KOPT-K1 (cell line): ENCODE measurements at regions not wholly inside any gene's neighbourhood (a gene's known extent, or its start where the extent isn't known, plus 50 kb on each side); places are given as distances from the start of the nearest gene placed in this dataset.
A peak's percentile ranks its signal among the peaks of the same experiment; 100 is the strongest.
"Not testable (repeated sequence)": the region's sequence is repeated elsewhere in the genome, so short reads cannot be mapped to it uniquely, and the experiment has no call there.

Experiments
- H3K27ac ChIP-seq: fragments of 200-600 bp; sonication (generic); 2 replicates; pipeline ENCODE4 v1.5.1; 2016; ENCODE audit warnings: antibody characterized with exemption, mild to moderate bottlenecking, low read depth, low read length; ENCODE audit not compliant: poor library complexity, severe bottlenecking
- H3K36me3 ChIP-seq: fragments of 200-600 bp; sonication (generic); 2 replicates; pipeline ENCODE4 v1.5.1; 2017; ENCODE audit warnings: antibody characterized with exemption, mild to moderate bottlenecking, low read length, moderate library complexity; ENCODE audit not compliant: insufficient read depth
- H3K9me3 ChIP-seq: fragments of 200-600 bp; sonication (generic); 2 replicates; pipeline ENCODE4 v1.5.1; 2017; ENCODE audit warnings: antibody characterized with exemption, low read length, mild to moderate bottlenecking; ENCODE audit not compliant: insufficient read depth, poor library complexity, severe bottlenecking

GRCh38 chr12:91883811-91884210, 261.8 kb downstream of the BTG1 start:
- Histone ChIP-seq H3K9me3 (no peaks in the 10 kb centered on the region), H3K27ac (no peak overlapping the region), H3K36me3 (no peaks in the 10 kb centered on the region)

- no peaks in the 10 kb centered on the region for H3K36me3 ChIP-seq
- no peak overlapping the region for H3K27ac ChIP-seq
- H3K9me3 ChIP-seq, result no peaks in the 10 kb centered on the region
Observed at GRCh38 chr12:91882910-91883309, 262.7 kb downstream of the BTG1 start.

- no peaks in the 10 kb centered on the region for H3K36me3 ChIP-seq
- H3K27ac ChIP-seq, result no peak overlapping the region
- H3K9me3 ChIP-seq, result no peaks in the 10 kb centered on the region
Observed at GRCh38 chr12:91880528-91880927, 265.1 kb downstream of the BTG1 start.

GRCh38 chr12:91877456-91878235, 268.0 kb downstream of the BTG1 start:
- Histone ChIP-seq H3K9me3 (peaks cover 2% of the 10 kb centered on the region), H3K36me3 (no peaks in the 10 kb centered on the region), H3K27ac (peak overlapping the region; percentile 72)

GRCh38 chr12:91877022-91877421, 268.6 kb downstream of the BTG1 start:
- Histone ChIP-seq H3K27ac (peak overlapping the region; percentile 72), H3K36me3 (no peaks in the 10 kb centered on the region), H3K9me3 (peaks cover 4% of the 10 kb centered on the region)

GRCh38 chr12:91875671-91876070, 270.0 kb downstream of the BTG1 start:
- H3K36me3 ChIP-seq, H3K27ac ChIP-seq, H3K9me3 ChIP-seq: not testable (repeated sequence)

- H3K36me3 ChIP-seq, result no peaks in the 10 kb centered on the region
- no peak overlapping the region for H3K27ac ChIP-seq
- H3K9me3 ChIP-seq, result peaks cover 15% of the 10 kb centered on the region
Observed at GRCh38 chr12:91874086-91874865, 271.4 kb downstream of the BTG1 start.

- H3K36me3 ChIP-seq, result no peaks in the 10 kb centered on the region
- H3K27ac ChIP-seq, result no peak overlapping the region
- H3K9me3 ChIP-seq, result peaks cover 15% of the 10 kb centered on the region
Observed at GRCh38 chr12:91871751-91872150, 273.9 kb downstream of the BTG1 start.

GRCh38 chr12:91870872-91871707, 274.6 kb downstream of the BTG1 start:
- Histone ChIP-seq H3K27ac (no peak overlapping the region), H3K36me3 (no peaks in the 10 kb centered on the region)

GRCh38 chr12:91868054-91868453, 277.6 kb downstream of the BTG1 start:
- no peak overlapping the region for H3K27ac ChIP-seq
- peaks cover 15% of the 10 kb centered on the region for H3K9me3 ChIP-seq

More at GRCh38 chr12:91870872-91871707, 274.6 kb downstream of the BTG1 start:
- peaks cover 15% of the 10 kb centered on the region for H3K9me3 ChIP-seq

GRCh38 chr12:91866566-91866965, 279.1 kb downstream of the BTG1 start:
- H3K9me3 ChIP-seq, result peaks cover 11% of the 10 kb centered on the region
- no peaks in the 10 kb centered on the region for H3K36me3 ChIP-seq
- H3K27ac ChIP-seq, result no peak overlapping the region

More at GRCh38 chr12:91868054-91868453, 277.6 kb downstream of the BTG1 start:
- no peaks in the 10 kb centered on the region for H3K36me3 ChIP-seq

GRCh38 chr12:91863702-91864101, 281.9 kb downstream of the BTG1 start:
- no peaks in the 10 kb centered on the region for H3K36me3 ChIP-seq
- no peaks in the 10 kb centered on the region for H3K9me3 ChIP-seq
- H3K27ac ChIP-seq, result no peak overlapping the region

GRCh38 chr12:91861554-91861953, 284.1 kb downstream of the BTG1 start:
- no peaks in the 10 kb centered on the region for H3K36me3 ChIP-seq
- H3K27ac ChIP-seq, result no peak overlapping the region
- no peaks in the 10 kb centered on the region for H3K9me3 ChIP-seq

- no peaks in the 10 kb centered on the region for H3K36me3 ChIP-seq
- H3K9me3 ChIP-seq, result no peaks in the 10 kb centered on the region
- H3K27ac ChIP-seq, result no peak overlapping the region
Observed at GRCh38 chr12:91859347-91859746, 286.3 kb downstream of the BTG1 start.
